GM19324 (cell line): ENCODE measurements at regions not wholly inside any gene's neighbourhood (a gene's known extent, or its start where the extent isn't known, plus 50 kb on each side); places are given as distances from the start of the nearest gene placed in this dataset.

ENCODE experiments used
- ATAC-seq: cut with Tn5 transposase; IDR thresholded peaks from one replicate; pipeline ENCODE4 v1.9.1; 2021; ENCODE audit warnings: mild to moderate bottlenecking, moderate library complexity; ENCODE audit not compliant: unreplicated experiment, low FRiP score

DNA sequence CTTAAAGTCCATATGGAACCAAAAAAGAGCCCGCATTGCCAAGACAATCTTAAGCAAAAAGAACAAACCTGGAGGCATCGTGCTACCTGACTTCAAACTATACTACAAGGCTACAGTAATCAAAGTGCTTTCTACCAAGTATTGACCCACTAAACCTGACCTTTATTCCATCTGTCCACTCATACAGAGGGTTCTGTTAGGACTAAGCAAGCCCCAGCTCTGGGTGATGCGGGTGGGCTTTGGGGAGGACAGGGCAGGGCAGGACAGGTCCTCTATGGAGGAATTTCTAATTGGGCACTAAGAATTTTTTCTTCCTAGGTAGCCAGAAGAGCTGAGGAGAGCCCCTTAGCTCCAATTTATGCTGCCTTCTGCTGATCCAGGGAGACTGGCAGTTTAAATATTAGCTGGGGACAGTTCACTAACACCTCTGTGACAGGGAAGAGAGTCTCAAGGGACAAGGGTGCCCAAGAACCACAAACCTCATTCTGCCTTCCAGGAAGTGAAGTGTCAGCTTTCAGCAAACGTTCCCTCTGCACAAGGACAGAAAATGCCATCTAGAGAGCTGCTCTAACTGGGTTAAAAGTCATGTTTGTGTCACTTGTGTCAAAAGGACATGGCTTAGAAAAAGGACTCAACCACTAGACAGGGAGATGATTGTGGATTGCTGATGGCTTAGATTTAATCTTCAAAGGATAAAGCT is 143.2 kb downstream of the KIT start:
- peak; percentile 60 for ATAC-seq

GRCh38 chr4:54794579-54794978 is 136.8 kb downstream of the KIT start:
- ATAC-seq, result no peak

GRCh38 chr4:54793856-54794422 is 136.2 kb downstream of the KIT start:
- ATAC-seq, result no peak
